Upper lobe of right lung (tissue), 1 donor: ENCODE measurements at regions not wholly inside any gene's neighbourhood (a gene's known extent, or its start where the extent isn't known, plus 50 kb on each side); places are given as distances from the start of the nearest gene placed in this dataset.

ENCODE experiments used
- ATAC-seq: fragments of 200-7000 bp; cut with Tn5 transposase; one replicate; pipeline ENCODE4 v1.9.1; 2020; ENCODE audit warnings: mild to moderate bottlenecking, moderate library complexity
- DNase-seq: peaks from one replicate; pipeline ENCODE4 v3.0.0-alpha.2; 2020
- H3K27ac ChIP-seq: fragments of 200-600 bp; one replicate; pipeline ENCODE4 v1.8.0; 2022
- H3K27me3 ChIP-seq: fragments of 200-600 bp; one replicate; pipeline ENCODE4 v1.8.0; 2022; ENCODE audit warnings: mild to moderate bottlenecking
- H3K36me3 ChIP-seq: fragments of 200-600 bp; one replicate; pipeline ENCODE4 v1.8.0; 2022
- H3K4me1 ChIP-seq: fragments of 200-600 bp; one replicate; pipeline ENCODE4 v1.8.0; 2022
- H3K4me3 ChIP-seq: fragments of 200-600 bp; one replicate; pipeline ENCODE4 v1.8.0; 2022; ENCODE audit warnings: mild to moderate bottlenecking
- H3K9me3 ChIP-seq: fragments of 200-600 bp; one replicate; pipeline ENCODE4 v1.8.0; 2022
- CTCF ChIP-seq: fragments of 200-600 bp; IDR thresholded peaks from one replicate; pipeline ENCODE4 v1.8.0; 2022; ENCODE audit warnings: antibody characterized with exemption
- intact Hi-C: fragments of 100-400 bp; cut with DNase I; formaldehyde crosslinking; loops from one replicate; pipeline ENCODE4 v1.11.0; 2022
- donor health status: DM: no; HTN: yes; CAD: no; lungs with severe emphysema.

GRCh38 chr16:51443934-51444333 lies 292.9 kb upstream of the SALL1 start:
- Histone ChIP-seq H3K27me3 (peaks cover 7% of the 10 kb centered on the region), H3K36me3 (no peaks in the 10 kb centered on the region), H3K9me3 (no peaks in the 10 kb centered on the region), H3K4me1 (no peaks in the 10 kb centered on the region), H3K27ac (no peak overlapping the region), H3K4me3 (no peak overlapping the region)
- intact Hi-C loops, result no loop called here
- ATAC-seq (no peak), DNase-seq (no peak)
- TF ChIP-seq CTCF, result no peak

- ATAC-seq (no peak), DNase-seq (no peak)
- Histone ChIP-seq H3K36me3 (no peaks in the 10 kb centered on the region), H3K9me3 (no peaks in the 10 kb centered on the region), H3K4me1 (no peaks in the 10 kb centered on the region), H3K4me3 (no peak overlapping the region), H3K27ac (no peak overlapping the region), H3K27me3 (peaks cover 7% of the 10 kb centered on the region)
- intact Hi-C loops, result no loop called here
- TF ChIP-seq CTCF, result no peak
Observed at GRCh38 chr16:51442141-51442870, 291.2 kb upstream of the SALL1 start.

GRCh38 chr16:51440131-51440889 lies 289.2 kb upstream of the SALL1 start:
- Histone ChIP-seq H3K9me3 (no peaks in the 10 kb centered on the region), H3K36me3 (no peaks in the 10 kb centered on the region), H3K4me3 (no peak overlapping the region), H3K27me3 (peaks cover 7% of the 10 kb centered on the region), H3K4me1 (no peaks in the 10 kb centered on the region), H3K27ac (no peak overlapping the region)
- TF ChIP-seq CTCF, result no peak
- intact Hi-C loops, result no loop called here
- DNase-seq, result no peak
- ATAC-seq, result no peak

GRCh38 chr16:51439271-51439670 lies 288.2 kb upstream of the SALL1 start:
- H3K36me3 ChIP-seq, result no peaks in the 10 kb centered on the region
- intact Hi-C loops, result no loop called here
- no peaks in the 10 kb centered on the region for H3K4me1 ChIP-seq
- TF ChIP-seq CTCF, result no peak
- no peak overlapping the region for H3K4me3 ChIP-seq
- H3K27ac ChIP-seq, result no peak overlapping the region
- H3K9me3 ChIP-seq, result no peaks in the 10 kb centered on the region
- H3K27me3 ChIP-seq, result peaks cover 7% of the 10 kb centered on the region
- no peak for DNase-seq
- no peak for ATAC-seq

GRCh38 chr16:51436742-51437141 lies 285.7 kb upstream of the SALL1 start:
- H3K27ac ChIP-seq, result no peak overlapping the region
- no peak overlapping the region for H3K4me3 ChIP-seq
- intact Hi-C loops, result no loop called here
- H3K9me3 ChIP-seq, result no peaks in the 10 kb centered on the region
- no peaks in the 10 kb centered on the region for H3K4me1 ChIP-seq
- H3K27me3 ChIP-seq, result no peaks in the 10 kb centered on the region
- H3K36me3 ChIP-seq, result no peaks in the 10 kb centered on the region
- TF ChIP-seq CTCF, result no peak
- DNase-seq, result no peak
- ATAC-seq, result no peak
